MM.1S (cell line): ENCODE measurements at regions not wholly inside any gene's neighbourhood (a gene's known extent, or its start where the extent isn't known, plus 50 kb on each side); places are given as distances from the start of the nearest gene placed in this dataset.

Experiments used
- CTCF ChIP-seq: fragments of 300-600 bp; sonication (generic); IDR thresholded peaks from 2 replicates; pipeline ENCODE4 v1.5.1; 2016; ENCODE audit warnings: antibody characterized with exemption, low read length, mixed read lengths
- EZH2 ChIP-seq: fragments of 300-600 bp; sonication (generic); optimal IDR thresholded peaks from 2 replicates; pipeline ENCODE3; 2017; ENCODE audit warnings: low read depth, mild to moderate bottlenecking, antibody characterized with exemption, low read length, mixed read lengths
- EZH2phosphoT487 ChIP-seq: fragments of 300-600 bp; sonication (generic); IDR thresholded peaks from 2 replicates; pipeline ENCODE4 v1.6.1; 2018; ENCODE audit warnings: antibody characterized with exemption, low read length

- no peak for TF ChIP-seq CTCF
- no peak for TF ChIP-seq EZH2
- no peak for TF ChIP-seq EZH2phosphoT487
Measured at GRCh38 chr4:187178084-187178483, 454.4 kb upstream of the FAT1 start.
